Midbrain (tissue), 1 donor: ENCODE measurements at regions not wholly inside any gene's neighbourhood (a gene's known extent, or its start where the extent isn't known, plus 50 kb on each side); places are given as distances from the start of the nearest gene placed in this dataset.

Source experiments
- DNase-seq: peaks from one replicate; lab custom pipeline; 2025; lab: John Stamatoyannopoulos, UW

GRCh38 chr4:3683744-3684421 lies 82.3 kb upstream of the ADRA2C start:
- no peak for DNase-seq

DNA sequence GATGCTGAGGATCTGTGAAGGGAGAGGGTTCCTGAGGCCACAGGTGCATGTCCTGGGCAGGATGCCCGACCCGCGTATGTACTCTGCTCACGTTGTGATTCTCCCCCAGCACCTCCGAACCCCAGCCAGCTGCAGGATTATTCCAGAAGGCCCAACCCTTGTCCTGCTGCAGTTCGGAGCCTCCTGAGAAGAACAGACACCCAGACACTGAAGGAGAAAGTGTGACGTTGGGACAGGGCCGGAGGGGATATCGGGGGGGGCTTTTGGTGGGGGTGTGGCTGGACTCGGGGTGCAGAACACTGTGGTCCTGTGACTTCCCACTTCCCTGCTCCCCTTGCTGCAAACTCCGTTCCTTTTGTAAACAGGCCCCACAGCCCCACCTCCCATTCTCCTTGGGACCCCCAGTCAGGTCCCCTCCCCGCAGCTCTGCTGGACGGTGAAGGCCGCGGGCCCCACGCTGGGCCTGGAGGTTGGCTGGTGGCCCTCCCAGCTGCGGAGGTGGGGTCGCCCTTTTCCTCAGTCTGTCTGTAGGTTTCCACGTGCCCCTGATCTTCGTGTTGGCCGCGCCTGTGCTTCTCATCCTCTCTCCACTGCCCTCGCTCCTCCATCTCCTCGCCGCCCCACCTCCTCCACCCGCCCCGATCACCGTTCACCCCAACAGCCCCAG lies 83.0 kb upstream of the ADRA2C start:
- no peak for DNase-seq

DNA sequence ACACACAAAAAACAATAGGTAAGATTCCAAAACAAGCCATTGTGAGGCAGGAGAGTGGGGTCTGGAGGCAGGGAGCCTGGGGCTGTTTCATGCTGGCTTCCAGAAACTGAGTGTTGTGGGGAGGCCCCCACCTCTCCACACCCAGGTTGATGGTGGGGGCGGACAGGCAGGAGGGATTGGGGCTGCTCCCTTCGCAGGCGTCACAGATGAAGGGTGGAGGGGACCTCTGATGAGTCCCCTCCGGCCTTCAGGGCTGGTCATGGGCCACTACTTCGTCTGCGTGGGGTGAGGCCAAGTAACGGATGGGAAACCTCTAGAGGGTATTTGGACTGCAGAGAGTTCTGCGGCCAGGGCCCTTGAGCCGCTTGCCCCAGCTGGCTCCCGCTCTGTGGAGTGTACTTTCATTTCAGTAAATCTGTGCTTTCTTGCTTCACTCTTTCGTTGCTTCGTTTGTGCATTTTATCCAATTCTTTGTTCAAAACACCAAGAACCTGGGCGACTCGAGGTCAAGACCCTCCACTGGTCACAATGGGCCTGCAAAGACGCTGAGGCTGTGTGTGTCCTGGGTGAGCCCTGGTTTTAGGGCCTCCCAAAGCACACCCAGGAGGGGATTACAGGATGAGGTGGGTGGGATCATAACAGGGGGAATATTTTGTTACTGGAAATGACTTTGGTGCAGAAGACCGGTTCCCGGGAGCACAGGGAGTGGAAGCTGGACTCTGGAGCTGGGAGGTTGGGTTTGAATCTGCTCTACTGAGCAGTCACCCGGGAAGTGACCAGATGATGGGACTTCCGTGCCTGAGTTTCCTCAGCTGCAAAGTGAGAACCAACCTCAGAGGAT lies 83.7 kb upstream of the ADRA2C start:
- DNase-seq: no peak

- no peak for DNase-seq
Measured at GRCh38 chr4:3681191-3681590, 85.0 kb upstream of the ADRA2C start.

GRCh38 chr4:3680656-3681055 lies 85.5 kb upstream of the ADRA2C start:
- no peak for DNase-seq

DNA sequence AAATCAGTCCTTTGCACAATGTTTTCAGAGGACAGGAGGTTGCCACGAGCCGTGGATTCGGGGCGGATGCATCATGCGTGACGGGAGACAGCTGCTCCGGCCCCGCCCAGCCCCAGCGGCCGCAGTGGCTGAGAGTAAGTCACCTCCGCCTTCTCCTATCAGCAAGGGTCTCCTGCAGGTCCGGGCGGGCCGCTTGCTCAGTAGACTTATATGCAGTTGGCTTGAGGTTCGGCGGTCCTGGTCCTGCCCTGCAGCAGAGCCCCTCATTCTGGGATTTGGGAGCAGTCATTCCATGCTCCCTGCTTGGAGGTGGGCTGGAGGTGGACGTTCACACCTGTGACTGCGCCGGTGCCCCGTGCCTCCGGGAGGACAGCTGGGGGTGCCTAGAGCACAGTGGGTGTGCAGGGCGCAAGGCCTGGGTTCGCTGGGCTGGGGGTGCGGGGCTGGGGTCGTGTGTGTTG lies 86.3 kb upstream of the ADRA2C start:
- no peak for DNase-seq

GRCh38 chr4:3679071-3679825 lies 86.9 kb upstream of the ADRA2C start:
- no peak for DNase-seq

- no peak for DNase-seq
Measured at GRCh38 chr4:3677748-3678070, 88.5 kb upstream of the ADRA2C start.

- DNase-seq: no peak
Measured at GRCh38 chr4:3676907-3677747, 89.1 kb upstream of the ADRA2C start.

DNA sequence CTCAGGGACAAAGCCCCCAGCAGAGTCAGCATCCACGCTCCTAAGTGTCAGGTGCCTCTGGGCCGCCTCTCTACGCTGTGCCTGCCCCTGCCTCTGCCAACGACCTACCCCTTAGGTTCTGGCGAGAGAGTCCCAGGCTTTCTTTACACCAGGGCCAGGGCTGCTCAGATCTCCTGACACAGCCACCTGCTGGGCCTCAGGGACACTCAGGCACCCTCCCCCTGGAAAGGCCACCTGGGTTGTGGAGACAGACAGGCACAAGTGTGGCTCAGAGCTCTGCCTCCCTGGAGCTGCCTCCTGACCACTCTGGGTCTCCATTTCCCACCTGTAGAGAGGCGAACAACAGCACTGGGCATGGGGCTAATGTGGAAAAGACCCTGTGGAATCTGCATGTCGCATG lies 90.0 kb upstream of the ADRA2C start:
- DNase-seq: no peak

DNA sequence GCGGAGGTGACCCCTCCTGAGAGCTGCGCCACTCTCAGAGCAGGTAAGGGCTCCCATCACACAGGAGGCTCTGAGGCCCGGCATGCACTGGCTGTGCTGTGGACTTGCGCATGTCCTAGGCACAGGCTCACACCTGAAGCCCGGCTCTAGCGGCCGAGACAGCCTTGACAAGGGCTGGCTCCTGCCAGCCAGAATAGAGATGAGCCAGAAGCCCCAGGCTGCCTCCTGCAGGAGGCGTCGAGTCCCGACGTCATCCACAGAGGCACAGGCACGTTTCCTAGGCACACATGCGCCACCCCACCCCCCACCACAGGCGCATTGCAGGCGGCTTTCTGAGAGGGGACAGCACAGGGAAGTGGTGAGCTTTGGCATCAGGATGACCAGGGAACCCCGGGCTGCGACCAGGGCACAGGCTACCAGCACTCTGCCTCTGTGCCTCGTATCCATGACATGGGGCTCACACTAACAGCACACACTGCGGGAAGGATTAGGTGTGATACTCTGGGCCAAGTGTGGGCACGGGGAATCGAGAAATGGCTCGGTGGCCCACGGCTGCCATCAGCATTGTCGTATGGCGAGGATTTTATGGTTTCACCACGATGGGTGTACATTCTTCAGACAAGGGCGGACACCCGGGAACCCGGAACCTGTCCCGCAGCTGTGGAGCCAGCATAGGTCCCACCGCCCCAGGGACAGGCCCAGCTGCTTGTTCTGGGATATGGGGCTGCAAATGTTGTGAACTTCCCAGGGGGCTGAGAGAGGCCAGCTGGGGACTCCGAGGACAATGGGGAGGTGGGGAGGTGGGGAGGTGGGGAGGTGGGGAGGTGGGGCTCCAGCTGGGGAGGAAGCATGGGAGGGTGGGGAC lies 90.7 kb upstream of the ADRA2C start:
- no peak for DNase-seq

DNA sequence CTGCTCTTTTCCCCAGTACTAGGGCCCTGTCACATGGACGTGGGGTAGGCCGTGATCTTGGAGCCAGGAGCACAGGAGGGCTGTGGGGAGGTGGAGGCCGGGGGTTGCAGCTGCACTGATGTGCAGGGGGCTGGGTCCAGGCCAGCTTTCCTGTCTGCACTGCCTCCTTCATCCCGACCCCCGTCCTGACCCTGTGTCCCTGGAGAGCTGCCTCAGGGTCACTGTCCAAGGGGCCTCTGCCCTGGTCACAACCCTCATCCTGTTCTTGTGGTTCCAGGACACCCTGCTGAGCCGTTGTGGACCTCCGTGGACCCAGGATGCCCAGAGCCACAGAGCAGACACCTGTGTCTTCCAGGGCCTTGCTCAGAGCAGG lies 91.7 kb upstream of the ADRA2C start:
- DNase-seq: no peak

DNA sequence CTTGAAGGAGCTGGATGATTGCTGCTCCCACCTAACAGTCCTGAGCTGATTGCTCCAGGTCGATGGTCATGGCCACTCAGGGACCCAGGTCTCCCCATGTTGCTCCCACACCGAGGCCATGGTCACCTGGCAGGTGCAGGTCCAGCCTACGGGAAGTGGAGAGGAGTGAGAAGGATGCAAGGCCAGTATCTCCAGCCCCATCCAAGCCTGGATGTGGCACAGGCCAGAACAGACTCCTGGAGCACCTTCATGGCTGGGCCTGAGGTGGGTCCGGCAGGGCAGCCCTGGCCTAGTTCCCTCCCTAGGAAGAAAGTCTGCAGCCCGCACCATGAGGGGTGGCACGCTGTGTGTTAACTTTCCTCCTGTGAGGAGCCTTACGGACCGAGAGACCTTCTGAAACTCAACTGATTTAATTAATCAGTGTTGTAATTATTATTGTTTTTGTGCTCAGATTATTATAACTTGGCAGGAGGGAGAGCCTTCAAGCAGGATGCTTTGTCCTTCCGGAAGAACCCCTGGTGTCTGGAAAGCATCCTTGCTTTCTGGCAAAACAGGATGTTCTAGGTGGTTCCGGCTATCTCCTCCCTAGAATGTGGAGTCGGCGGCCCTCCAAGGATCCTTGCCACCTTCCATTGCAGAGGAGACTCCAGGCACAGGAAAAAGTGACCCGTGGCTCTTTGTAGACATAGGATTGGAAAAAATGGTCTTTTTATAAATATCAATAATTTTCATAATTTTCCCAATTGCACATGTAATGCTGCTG lies 92.3 kb upstream of the ADRA2C start:
- DNase-seq: no peak

DNA sequence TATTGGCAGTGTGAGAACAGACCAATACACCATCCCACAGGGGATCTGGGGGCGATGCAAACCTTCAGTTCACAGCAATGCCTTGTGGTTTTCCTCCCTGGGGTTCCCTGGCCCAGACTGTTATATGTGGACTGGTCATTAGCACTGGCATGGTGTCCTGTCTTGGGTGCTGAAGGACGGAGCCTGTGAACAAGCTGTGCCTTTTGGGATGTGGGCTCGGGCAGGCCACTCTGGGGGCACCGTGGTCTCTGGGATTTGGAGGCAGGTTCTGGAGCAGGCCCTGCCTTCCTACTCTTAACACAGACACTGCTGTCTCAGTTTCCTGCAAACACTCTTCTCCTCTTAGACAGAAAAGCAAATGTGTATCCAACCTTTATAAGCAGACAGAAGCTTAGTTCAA lies 93.0 kb upstream of the ADRA2C start:
- DNase-seq: no peak

DNA sequence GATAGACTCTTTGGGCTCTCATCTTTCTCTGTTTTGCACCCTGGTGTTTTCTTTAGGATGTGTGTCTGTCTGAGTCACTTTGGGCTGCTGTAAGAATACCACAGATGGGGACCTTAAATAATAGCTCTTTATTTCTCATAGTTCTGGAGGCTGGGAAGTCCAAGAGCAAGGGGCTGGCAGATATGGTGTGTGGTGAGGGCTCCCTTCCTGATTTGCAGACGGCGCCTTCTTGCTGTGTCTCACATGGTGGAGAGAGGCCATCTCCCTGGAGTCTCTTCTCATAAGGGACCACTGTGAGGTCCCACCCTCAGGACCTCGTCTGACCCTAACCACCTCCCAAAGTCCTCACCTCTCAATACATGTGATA lies 93.7 kb upstream of the ADRA2C start:
- no peak for DNase-seq

DNA sequence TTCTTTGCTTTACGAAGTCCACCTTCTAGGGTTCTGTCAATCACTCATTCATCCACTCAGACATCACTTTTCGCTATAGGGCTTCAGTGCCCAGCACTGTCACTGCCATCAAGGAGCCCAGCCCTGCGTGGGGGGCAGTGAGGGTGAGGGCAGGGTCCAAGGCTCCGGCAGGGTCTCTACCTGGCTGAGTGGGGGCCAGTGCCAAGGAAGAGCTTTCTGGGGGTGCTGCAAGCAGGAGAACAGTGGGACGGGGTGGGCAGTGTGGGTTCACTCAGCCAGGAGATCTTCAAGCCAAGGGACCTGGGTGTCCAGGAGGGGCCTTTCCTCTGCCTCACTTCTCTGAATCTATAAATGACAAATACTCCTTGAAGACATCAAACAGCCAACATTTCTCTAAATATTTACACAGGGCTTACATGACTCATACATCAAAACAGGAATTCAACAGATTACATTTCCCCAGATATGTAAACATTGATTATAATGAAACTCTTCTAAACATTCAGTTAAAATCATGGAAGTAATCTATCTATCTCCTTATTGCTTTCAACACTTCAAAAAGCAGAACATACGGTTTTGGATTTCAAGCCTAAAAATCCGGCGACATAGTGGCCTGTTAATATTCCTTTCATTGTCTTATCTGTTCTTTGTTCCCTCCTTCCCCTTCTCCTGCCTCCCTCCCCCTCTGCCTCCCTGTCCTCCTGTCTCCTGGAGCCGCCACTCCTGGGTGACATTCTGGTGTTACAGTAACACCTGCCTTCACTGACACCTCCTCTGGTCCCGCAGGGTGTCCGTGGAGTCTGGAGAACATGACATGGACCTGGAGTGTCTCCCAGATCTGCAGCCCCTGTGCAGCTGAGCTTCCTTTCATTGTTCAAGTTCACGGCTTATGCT lies 94.4 kb upstream of the ADRA2C start:
- DNase-seq: no peak

DNA sequence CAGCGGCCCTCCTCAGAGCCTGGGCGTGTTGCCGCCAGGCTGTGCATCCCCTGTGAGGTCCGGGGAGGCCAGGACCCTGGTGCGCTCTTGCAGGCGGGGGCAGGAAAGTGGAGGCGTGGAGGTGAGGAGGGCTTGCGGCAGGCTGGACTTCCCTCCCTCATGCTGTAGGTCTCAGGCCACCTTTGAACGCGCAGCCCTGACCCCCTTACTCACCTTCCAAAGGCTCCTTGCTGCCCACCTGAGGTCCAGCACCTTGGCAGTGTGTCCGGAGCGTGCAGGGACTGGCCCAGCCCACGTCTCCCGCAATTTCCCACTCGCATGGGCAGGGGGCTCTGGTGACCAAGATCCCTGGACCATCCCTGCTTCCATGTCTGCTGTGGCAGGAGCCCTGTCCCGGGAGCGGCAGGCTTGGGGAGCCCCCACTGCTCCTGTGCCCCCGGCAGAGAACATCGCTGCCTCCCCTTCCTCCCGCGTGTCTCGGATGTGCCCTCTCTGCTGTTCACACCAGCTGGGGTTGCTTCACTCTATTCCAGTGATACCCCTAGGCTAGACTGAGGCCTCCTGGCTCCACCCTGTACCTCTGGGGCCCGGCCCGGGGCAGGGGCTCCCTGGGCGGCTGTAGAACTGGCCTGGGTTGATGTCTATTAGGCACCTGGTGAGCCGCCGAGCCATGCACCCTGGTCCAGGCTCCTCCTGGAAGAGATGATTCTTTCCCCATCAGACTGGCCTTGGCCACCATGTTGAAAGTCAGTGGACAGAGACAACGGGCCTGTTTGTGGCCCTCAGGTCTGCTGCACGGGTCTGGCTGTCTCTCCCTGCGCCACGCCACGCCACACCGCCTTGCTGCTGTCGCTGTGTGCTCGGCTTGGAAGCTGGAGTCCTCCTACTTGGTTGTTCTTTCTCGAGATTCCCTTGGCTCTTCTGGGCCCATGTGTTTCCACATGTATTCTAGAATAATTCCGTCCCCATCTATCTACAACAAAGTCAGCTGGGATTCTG lies 95.4 kb upstream of the ADRA2C start:
- no peak for DNase-seq

DNA sequence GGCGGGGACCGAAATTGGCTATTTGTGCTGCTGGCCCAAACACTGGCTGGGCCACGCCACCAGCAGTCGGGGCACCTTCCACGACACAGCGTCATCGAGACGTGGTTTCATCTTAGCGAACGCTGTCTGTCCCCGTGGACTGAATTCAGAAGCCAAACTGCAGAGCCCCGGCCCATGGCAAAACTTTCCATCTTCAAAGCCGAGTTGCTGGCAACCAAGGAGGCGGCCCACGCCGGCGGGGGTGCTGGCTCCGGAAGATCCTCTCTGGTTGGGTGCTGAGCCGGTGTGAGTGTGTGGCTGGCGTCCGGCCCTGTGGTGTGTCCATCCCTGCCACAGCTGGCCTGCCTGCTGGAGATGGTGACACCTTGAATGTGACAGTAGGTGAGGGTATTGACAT lies 96.6 kb upstream of the ADRA2C start:
- DNase-seq: no peak
